DMS79 treated with DMSO at 0.1 percent for 48 hours (cell line): ENCODE measurements at regions not wholly inside any gene's neighbourhood (a gene's known extent, or its start where the extent isn't known, plus 50 kb on each side); places are given as distances from the start of the nearest gene placed in this dataset.
"Not testable (repeated sequence)": the region's sequence is repeated elsewhere in the genome, so short reads cannot be mapped to it uniquely, and the experiment has no call there.

ENCODE experiments used
- DNase-seq: peaks from one replicate; lab custom pipeline; 2025; lab: John Stamatoyannopoulos, UW

DNA sequence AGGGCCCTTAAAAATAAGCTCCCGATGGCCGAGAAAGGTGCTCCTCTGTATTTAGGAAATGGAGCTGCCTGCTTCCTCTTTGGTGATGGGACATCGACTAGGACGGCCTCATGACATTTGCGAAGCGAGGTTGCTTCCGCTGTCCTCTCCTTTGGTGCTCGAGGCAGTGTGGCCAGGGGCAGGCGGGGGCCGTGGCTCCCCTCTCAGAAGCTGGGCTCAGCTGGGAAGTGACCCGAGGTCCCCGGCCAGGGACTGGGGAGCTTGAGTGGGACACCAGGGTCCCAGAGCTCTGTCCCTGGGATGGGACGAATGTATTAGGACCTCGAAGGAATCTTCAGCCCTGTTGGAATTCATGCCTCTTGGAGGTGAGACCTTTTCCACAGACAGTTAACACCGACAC, 151.1 kb downstream of the CTTN start:
- DNase-seq: no peak

DNA sequence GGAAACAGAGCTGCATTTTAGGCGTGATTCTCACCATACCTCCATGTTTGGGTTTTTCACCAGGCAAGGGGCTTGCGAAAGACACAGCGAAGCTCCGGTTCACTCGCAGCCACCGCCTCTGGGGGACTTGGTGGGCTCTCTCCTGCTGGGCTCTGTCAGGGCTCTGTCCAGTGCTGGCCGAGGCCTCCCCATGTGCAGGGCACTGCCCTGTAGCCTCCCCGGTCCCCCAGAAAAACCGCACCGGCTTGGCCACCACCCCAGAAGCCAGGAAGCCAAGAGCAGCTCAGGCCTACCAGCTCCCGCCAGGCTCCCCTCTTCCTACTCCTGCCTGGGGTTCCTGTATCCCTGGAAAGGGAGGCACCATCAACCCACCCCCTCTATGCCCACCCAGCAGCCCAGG, 151.5 kb downstream of the CTTN start:
- DNase-seq: no peak

DNA sequence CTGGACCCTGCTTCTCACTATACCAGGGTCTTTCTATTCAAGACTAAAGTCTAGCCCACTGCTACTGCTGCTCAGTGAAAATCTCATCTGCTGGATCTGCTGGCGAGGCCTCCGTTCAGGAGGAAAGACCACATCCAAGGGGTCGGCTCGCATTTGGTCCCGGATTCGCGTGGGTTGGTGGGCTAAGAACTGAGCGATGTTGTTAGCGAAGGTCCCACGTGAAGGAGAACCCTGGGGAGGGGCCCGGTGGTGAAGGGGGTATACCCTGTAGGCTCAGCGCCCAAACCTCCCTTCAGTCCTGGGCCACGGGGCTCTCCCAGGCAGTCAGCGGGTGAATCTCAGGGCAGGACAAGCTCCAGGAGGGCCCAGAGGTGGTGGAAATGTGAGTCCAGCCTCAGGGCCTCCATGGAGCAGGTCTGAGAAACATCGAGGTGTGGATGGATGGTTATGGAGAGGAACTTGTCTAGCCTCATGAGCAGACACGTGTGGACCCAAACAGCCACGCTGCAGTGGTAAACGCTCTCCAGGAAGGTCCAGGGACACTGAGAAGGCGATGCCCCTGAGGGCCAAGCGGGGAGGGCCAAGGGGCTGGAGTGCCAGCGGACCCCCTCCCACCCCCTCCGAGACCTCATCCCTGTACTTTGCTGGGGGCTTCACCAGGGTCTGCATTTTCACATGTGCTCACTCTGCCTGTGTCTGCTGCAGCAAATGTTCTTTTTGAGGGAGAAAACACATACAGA, 152.3 kb downstream of the CTTN start:
- DNase-seq: no peak

DNA sequence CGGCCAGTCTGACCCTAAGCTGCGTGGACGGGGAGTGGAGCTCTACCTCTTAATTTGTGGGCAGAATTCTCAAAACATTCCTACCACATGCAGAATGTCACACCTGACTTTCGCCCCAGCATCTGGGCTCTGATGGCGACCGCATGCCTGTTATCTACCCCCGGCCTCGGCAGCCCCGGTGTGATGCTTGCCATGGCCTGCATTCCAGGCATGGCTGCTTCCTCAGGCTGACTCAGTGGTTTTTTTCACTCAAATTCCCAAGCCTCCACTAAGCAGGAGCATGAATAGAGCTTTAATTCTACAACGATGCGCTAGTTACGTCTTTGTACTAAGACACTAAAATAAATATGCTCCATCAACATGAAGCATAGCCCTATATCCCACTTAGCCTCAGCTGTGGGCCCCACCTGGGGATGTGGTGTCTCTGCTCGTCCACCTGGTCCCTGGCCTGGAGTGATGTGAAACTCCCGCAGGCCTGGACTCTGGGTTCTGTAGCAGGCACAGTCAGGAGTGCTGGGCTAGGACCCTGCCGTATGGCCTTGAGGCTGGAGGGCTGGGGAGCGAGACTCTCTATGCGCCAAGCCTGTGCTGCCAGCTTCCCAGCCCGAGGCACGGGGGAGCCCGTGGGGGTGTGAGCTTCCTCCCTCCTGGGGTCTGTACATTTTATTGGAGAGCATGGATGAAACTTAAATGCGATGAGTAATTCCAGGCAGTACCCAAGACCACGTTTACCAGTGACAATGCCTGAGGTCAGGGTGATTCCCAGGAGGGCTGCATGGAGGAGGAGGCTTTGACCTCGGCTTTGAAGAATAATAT, 153.2 kb downstream of the CTTN start:
- DNase-seq: no peak

DNA sequence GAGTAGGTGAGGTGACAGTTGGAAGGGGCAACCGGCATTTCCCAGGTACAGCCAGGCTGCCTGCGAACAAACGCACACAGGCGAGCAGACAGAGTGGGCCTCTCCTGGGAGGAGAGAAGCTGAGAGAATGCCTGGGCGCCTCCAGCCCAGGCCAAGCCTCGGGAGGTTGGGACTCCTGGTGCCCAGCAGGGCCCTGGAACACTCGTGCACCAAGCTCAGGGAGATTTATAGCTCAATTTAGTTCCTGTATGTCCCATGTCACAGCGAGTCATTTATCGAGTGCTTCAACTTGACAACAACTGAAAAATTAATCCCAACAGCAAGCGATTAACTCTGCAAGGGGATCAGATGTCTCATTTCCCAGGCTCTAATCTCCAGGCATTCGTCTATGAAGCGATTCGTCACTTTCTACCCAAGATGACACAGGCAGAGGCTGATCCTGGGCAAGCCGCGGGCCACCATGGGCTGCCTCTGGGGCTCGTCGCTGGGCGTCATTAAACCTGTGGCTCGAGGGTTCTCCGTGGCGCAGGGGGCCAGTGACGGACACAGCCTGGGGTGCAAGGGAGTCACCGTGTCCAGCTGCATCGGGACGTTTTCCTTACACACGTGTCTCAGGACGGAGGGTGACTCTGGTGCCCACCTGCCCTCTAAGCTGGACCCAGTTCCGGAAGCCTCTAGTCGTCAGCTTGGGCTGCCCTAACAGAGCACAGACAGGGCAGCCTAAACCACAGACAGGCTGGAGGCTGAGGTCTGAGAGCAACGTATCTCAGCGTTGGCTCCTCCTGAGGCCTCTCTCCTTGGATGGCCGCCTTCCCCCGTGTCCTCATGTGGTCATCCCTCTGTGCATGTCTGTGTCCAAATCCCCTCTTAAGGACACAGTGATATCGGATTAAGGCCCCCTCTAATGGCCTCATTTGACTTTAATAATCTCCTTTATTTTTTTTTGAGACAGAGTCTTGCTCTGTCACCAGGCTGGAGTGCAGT, 154.1 kb downstream of the CTTN start:
- no peak for DNase-seq

DNA sequence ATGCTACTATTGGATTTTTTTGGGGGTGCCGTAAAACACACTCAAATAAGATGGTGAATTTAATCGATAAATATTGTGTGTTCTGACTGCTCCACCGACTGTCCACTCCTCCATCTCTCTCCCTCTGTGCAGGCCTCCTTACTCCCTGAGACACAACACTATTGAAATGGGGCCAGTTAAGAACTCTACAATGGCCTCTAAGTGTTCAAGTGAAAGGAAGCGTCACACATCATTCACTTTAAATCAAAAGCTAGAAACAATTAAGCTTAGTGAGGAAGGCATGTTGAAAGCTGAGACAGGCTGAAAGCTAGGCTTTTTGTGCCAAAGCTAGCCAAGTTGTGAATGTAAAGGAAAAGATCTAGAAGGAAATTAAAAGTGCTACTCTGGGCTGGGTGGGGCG, 156.7 kb downstream of the CTTN start:
- DNase-seq: peak; percentile 83

DNA sequence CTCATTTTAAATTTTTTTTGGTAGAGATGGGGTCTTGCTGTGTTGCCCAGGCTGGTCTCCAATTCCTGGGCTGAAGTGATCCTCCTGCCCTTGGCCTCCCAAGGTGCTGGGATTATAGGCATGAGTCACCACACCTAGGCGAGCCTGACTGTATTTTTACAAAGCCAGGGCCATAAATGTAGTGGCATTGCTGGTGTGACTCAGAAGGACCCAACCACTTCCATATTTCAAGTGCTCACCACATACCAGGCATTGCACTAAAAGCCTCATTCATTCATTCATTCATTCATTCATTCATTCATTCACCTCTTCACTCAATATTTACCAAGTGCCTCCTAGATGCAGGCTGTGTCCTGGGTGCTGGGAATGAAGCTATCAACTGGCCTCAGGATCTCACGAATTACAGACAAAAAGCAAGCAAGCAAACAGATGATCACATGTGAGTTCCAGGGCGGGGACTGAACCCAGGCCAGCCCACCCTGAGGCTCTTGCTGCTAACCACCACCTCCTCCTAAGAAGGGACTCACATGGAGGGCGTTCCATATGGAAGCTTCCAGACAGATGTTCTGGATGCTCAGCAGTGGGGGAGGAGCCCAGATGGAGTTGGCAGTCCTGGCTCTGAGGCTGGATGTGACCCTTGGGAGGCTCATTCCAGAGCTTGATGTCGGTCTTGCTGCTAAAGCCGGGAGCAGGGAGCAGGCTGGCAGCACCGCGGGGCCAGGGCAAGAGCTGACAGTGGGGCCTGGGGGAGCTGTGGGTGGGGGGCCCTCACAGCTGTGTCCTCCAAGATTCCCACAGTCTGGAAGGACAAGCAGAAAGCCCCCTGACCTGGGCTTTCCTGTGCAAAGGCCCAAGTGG, 158.8 kb downstream of the CTTN start:
- DNase-seq: no peak

DNA sequence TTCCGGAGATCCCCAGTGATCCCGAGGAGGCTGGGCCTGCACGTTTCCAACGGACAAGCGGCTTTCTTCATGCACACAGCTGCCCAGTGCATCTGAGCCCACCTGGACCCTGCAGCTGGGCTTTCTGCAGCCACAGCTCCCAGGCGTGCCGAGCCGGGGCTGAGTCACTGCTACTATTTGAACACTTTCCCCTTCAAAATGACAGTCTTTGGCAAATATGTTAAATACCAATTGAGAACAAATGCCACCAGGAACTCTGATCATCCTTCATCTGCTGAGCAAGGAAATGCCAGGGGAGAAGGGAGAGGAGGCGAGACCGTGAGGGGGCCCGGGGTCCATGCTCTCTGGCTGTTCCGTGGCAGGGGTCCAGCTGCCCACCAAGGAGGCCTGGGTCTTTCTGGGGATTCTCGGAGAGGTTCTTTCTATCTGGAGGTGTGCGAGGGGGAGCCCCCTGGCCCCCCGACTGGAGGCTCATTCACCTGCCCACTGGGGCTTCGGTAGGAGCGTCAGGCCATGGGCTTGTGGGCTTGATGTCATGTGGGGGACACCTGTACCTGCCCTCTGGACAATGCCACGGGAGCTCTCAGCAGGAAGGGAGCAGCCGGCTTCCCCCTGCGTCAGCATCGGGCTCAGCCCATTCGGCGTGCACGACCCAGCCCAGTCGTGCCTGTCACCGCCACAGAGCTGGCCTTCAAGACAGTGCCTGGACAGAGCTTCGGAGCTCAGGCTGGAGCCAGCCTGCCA, 159.6 kb downstream of the CTTN start:
- no peak for DNase-seq

DNA sequence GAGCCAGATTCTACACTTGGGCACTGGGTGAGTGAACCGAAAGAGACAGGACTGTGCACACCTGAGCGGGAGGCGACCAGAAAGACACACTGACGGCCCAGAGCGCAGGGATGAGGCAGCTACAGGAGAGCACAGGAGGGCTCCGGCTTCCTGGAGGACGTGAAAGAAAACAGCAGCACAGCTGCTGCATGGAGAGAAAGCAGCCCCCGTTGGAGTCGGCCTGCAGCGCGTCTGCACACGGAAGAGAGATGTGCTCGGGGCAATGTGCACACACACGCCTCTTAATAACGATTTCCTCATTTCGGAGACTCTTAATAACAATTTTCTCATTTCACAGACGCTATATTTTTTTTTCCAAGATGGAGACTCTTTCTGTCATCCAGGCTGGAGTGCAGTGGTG, 160.4 kb downstream of the CTTN start:
- DNase-seq: no peak

DNA sequence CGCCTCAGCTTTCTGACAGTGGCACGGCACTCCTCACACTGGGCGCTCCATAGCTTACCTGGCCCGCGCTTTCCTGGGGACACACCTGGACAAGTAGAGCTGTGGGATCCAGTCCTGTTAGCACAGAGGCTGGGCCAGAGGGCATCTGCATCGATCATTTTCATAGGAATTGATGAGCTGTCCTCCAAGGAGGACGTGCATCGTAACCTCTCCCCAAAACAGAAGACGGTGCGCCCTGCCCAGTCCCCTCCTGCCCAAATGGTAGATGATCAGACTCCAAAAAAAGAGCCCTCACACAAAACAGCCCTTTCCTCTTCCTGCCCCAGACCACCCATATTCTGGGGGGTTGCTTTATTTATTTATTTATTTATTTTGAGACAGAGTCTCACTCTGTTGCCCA, 161.2 kb downstream of the CTTN start:
- no peak for DNase-seq

DNA sequence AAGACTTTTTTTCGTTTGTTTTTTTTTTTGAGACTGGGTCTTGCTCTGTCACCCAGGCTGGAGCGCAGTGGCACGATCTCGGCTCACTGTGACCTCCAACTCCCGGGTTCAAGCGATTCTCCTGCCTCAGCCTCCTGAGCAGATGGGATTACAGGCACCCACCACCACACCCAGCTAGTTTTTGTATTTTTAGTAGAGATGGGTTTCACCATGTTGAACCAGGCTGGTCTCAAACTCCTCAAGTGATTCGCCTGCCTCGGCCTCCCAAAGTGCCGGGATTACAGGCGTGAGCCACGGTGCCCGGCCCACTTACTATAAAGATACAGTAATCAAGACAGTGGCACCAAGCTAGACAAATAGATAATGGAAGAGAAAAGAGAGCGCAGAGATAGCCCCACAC, 162.3 kb downstream of the CTTN start:
- DNase-seq: not testable (repeated sequence)

DNA sequence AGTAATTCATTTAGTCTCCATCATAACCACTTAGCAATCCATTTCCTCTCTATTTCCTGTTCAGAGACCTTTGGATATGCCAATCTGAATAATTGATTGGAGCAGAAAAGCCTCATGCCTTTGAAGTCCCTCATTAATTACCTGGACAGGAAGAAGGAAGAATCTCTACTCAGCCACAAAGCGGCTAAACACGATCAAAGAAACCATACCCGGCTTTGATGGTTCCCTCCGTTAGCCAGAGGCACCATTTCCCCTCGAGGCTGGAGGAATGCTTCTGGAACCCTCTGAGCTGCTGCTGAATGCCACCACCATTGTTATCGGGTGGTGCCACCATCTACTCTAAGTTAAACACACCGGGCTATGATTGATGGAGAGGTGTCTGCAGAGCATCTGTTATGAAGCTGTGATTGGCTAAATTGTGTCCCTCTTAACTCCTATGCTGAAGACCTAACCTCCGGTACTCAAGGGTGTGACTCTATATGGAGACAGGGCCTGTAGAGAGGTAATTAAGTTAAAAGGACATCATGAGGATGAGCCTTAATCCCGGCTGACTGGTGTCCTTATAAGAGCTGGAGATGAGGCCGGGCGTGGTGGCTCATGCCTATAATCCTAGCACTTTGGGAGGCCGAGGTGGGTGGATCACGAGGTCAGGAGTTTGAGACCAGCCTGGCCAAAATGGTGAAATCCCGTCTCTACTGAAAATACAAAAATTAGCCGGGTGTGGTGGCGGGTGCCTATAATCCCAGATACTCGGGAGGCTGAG, 168.6 kb downstream of the CTTN start:
- no peak for DNase-seq

DNA sequence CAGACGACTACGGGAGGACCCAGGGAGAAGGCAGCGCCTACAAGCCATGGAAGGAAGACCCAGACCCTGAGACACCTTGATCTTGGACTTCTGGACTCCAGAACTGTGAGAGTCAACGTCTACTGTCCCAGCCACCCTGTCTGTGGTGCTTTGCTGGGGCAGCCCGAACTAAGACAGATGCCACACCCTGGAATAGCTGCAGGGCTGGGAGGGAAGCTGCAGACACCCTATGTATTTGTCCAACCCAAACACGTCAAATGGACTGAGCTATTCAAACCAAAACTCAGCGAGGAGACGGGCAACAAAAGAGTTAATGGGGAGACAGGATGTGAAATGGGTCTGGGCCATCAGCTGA, 169.3 kb downstream of the CTTN start:
- no peak for DNase-seq

DNA sequence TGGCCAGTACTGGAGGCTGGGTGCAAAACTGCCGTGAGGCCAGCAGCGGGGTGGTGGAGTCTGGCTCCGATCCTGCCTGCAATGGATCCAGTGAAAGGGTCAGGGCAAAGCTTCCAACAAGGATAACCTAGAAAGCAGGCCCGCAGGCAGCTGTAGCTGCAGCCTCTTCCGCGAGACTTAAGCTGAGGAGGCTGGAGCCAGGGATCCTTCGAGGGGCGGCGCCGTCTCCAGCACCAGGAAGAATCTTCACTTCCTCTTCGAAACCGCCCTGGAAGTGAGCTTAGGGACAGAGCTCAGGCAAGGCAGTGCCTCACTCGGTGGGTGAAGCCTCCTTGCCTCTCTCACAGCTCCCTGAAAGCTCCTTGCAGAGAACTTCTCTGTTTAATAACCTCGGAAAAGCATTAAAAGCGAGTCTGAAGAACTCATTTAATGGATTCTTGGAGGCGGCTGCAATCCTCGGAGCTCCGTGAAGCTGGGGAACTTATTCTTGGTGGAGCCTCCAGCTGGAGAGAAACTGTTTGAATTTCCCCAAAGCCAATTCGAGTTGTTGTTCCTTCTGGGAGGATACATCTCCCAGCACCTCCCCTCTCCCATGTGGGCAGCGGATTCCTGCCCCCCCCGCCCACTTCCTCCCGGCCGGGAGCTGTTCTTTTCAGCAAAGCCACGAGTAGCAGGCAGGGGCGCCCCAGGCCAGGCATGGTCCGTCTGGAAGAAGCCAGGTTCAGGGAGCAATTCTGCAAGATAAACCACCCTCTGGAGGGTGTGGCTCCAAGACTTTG, 169.9 kb downstream of the CTTN start:
- DNase-seq: no peak

DNA sequence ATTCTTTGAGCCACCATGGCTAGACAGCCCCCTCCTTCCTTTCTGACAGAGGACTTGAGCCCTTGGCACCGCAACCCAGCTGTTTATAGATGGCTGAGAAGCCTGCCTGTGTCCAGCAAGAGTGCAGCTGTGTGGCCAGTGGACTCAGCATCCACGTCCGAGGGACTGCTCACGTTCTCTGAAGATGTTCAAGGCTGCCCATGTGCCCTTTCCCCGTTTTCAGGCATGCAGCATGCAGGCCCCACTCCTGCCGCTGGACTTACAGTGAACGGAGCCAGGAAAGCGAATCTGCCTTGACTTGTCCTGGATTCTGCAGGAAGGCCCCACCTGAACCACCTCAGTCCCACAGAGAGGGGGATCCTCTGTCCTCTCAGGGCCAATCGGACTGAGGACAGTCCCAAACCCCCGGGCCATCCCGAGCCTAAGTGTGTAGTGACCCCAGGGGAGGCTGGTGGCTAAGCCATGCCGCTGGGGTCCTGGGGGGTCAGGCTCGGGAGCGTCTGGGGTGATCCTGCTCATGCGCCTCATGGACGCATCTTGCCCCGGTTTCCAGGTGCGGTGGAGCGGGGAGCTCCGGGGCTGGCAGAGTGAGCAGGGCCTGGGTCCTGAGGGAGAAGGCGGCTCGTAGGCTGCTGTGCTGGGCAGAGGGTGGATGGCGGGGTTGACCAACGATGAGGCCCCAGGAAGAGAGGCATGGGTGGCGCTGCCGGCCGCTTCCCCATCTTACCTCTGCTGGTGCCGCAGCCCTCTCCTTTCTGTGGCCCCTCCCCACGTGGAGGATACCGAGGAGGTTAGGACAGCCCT, 170.7 kb downstream of the CTTN start:
- DNase-seq: no peak

DNA sequence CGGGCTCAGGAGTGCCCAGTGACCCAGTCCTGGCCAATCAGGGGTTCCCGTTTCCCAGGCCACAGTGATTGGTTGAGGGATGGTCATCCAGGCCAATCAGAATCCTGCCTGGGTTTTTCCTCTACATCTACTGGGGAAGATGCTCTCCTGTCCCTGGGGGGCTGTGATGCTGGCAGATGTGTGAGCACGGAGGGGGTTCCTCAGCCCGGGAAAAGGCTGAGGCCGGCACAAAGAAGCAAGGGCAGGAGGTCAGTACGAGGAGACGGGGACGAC, 171.2 kb downstream of the CTTN start:
- DNase-seq: no peak

DNA sequence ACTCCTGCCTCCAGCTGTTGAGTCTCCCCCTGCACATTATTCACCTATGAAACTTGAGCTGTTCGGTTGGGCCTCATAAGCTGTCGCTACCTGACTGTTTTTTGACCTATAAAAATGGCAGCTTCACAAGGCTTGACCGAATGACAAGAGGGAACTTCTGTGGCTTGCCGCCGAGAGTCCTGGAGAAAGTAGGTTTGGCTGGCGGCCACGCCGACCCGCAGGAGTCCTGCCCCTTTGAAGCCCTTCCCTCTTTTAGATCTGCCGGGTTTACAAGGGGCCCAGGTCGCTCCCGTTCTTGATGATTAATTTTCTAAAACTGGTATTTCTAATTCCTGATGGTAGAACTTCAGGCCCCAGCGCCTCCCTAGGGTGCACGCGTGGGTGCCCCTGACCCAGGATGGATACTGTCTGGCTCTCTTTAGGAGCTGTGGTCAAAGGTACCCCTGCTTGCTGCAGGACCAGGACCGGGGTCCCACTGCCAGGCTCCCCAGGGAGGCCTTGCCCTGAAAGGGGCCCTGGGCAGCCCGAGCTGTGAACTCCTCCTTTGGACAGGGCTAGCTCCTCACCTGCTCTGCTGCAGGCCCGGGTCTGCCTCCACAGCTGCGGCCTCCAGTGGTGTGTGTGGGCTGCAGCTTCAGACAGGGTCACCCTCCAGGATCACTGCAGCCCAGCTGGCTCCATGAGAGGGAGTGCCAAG, 171.8 kb downstream of the CTTN start:
- peak; percentile 86 for DNase-seq
